H1 (cell line): ENCODE measurements at regions not wholly inside any gene's neighbourhood (a gene's known extent, or its start where the extent isn't known, plus 50 kb on each side); places are given as distances from the start of the nearest gene placed in this dataset.

ENCODE experiments used
- CBX8 ChIP-seq: fragments of 300-800, 300-1000 bp; sonication (generic); IDR thresholded peaks from 2 replicates; pipeline ENCODE4 v1.7.1; 2016; ENCODE audit warnings: low read depth, low read length, borderline replicate concordance
- CTCF ChIP-seq, 3 experiments: IDR thresholded peaks; 1 replicate in 2 of 3; 2 replicates in 1 of 3; pipeline versions ENCODE4 v1.5.1 to v1.6.1; 2011; ENCODE audit warnings: low read length in 3 of 3, mild to moderate bottlenecking in 3 of 3, inconsistent platforms in 2 of 3, low read depth in 1 of 3, moderate library complexity in 1 of 3; ENCODE audit not compliant: insufficient read depth in 1 of 3; ENCODE audit errors: control extremely low read depth in 1 of 3
- KDM5A ChIP-seq: fragments of 200-600 bp; IDR thresholded peaks from 2 replicates; pipeline ENCODE4 v1.7.1; 2012; ENCODE audit warnings: mild to moderate bottlenecking, low read length, inconsistent platforms, mixed read lengths
- POLR2A ChIP-seq, 2 experiments: IDR thresholded peaks; 1 replicate in 1 of 2; 2 replicates in 1 of 2; pipeline ENCODE4 v1.6.1; 2011; ENCODE audit warnings: low read depth in 2 of 2, low read length in 2 of 2, mild to moderate bottlenecking in 2 of 2; ENCODE audit errors: control extremely low read depth in 1 of 2
- POLR2AphosphoS5 ChIP-seq: IDR thresholded peaks from 2 replicates; pipeline ENCODE4 v1.6.1; 2011; ENCODE audit warnings: low read depth, low read length
- TAF1 ChIP-seq: IDR thresholded peaks from 2 replicates; pipeline ENCODE4 v1.6.1; 2011; ENCODE audit warnings: mild to moderate bottlenecking, low read depth, low read length
- TBP ChIP-seq: IDR thresholded peaks from 2 replicates; pipeline ENCODE4 v1.6.1; 2011; ENCODE audit warnings: low read depth, low read length, improper control_type of control experiment
- USF2 ChIP-seq: IDR thresholded peaks from 2 replicates; pipeline ENCODE4 v1.6.1; 2011; ENCODE audit warnings: low read length, improper control_type of control experiment
- ZNF274 ChIP-seq: IDR thresholded peaks from 2 replicates; pipeline ENCODE4 v1.7.0; 2012; ENCODE audit warnings: low read length, borderline replicate concordance; ENCODE audit errors: extremely low read depth

- TF ChIP-seq CTCF (IDR thresholded peaks at IDR 0.05; ENCODE audit: control extremely low read depth in 1 of 3, insufficient read depth in 1 of 3, low read depth in 1 of 3, low read length in 3 of 3) (peak in 2 of 3 experiments; percentile 54 to 63; a peak in 3 of 4 replicates), POLR2AphosphoS5 (no peak), TAF1 (no peak), POLR2A (IDR thresholded peaks at IDR 0.05; ENCODE audit: control extremely low read depth in 1 of 2, low read depth in 2 of 2, low read length in 2 of 2) (no peak), TBP (no peak), ZNF274 (no peak), USF2 (no peak), KDM5A (no peak), CBX8 (no peak)
Measured at GRCh38 chr2:76197842-76198448, 487.2 kb upstream of the GCFC2 start.
